Activated CD4-positive, alpha-beta memory T cell treated with anti-CD3 and anti-CD28 coated beads, Interleukin-2, amount 10 ng/mL, durations not matched to agents 7 days and 5 days (primary cell): ENCODE measurements at regions not wholly inside any gene's neighbourhood (a gene's known extent, or its start where the extent isn't known, plus 50 kb on each side); places are given as distances from the start of the nearest gene placed in this dataset.
"Not testable (repeated sequence)": the region's sequence is repeated elsewhere in the genome, so short reads cannot be mapped to it uniquely, and the experiment has no call there.

ENCODE experiments used
- CTCF ChIA-PET: fragments of 350-600 bp; sonication (Branson Sonifier 250); formaldehyde crosslinking; loops from one replicate; lab custom pipeline; 2021; ENCODE audit warnings: antibody characterized with exemption, inconsistent platforms; lab: Charles Lee
- POLR2A ChIA-PET: fragments of 350-600 bp; sonication (Branson Sonifier 250); formaldehyde crosslinking; loops from one replicate; lab custom pipeline; 2021; ENCODE audit warnings: antibody characterized with exemption; lab: Charles Lee
- DNase-seq: peaks from one replicate; pipeline ENCODE4 v3.0.0-alpha.2; 2020
- H3K27ac Mint-ChIP-seq: one replicate; pipeline ENCODE4 v1.8.0; 2021; ENCODE audit warnings: mild to moderate bottlenecking, mixed read lengths
- H3K27me3 Mint-ChIP-seq: one replicate; pipeline ENCODE4 v1.8.0; 2021; ENCODE audit warnings: mixed read lengths
- H3K36me3 Mint-ChIP-seq: one replicate; pipeline ENCODE4 v1.8.0; 2021; ENCODE audit warnings: low read depth, mixed read lengths
- H3K4me1 Mint-ChIP-seq: one replicate; pipeline ENCODE4 v1.8.0; 2021; ENCODE audit warnings: mixed read lengths
- H3K4me3 Mint-ChIP-seq: one replicate; pipeline ENCODE4 v1.8.0; 2021; ENCODE audit warnings: mild to moderate bottlenecking, mixed read lengths
- H3K9me3 Mint-ChIP-seq: one replicate; pipeline ENCODE4 v1.8.0; 2021; ENCODE audit warnings: mixed read lengths

- no peaks in the 10 kb centered on the region for H3K36me3 Mint-ChIP-seq
- ChIA-PET POLR2A (no interaction called here), CTCF (no interaction called here)
- peaks cover 2% of the 10 kb centered on the region for H3K9me3 Mint-ChIP-seq
- no peaks in the 10 kb centered on the region for H3K27me3 Mint-ChIP-seq
- H3K27ac Mint-ChIP-seq, result no peak overlapping the region
- H3K4me1 Mint-ChIP-seq, result no peaks in the 10 kb centered on the region
- no peak for DNase-seq
- no peak overlapping the region for H3K4me3 Mint-ChIP-seq
Measured at GRCh38 chr2:185954389-185954788, 215.8 kb downstream of the FSIP2 start.

- H3K27ac Mint-ChIP-seq, result no peak overlapping the region
- peaks cover 1% of the 10 kb centered on the region for H3K9me3 Mint-ChIP-seq
- ChIA-PET POLR2A (no interaction called here), CTCF (no interaction called here)
- no peaks in the 10 kb centered on the region for H3K4me1 Mint-ChIP-seq
- DNase-seq, result no peak
- no peaks in the 10 kb centered on the region for H3K27me3 Mint-ChIP-seq
- H3K36me3 Mint-ChIP-seq, result no peaks in the 10 kb centered on the region
- no peak overlapping the region for H3K4me3 Mint-ChIP-seq
Measured at GRCh38 chr2:185955050-185955449, 216.4 kb downstream of the FSIP2 start.

GRCh38 chr2:185967335-185967734, 228.7 kb downstream of the FSIP2 start:
- Mint-ChIP-seq H3K36me3 (no peaks in the 10 kb centered on the region), H3K27me3 (no peaks in the 10 kb centered on the region), H3K4me3 (no peak overlapping the region), H3K27ac (no peak overlapping the region), H3K9me3 (peaks cover 7% of the 10 kb centered on the region), H3K4me1 (no peaks in the 10 kb centered on the region)
- POLR2A ChIA-PET, result no interaction called here
- CTCF ChIA-PET, result no interaction called here
- DNase-seq, result no peak

- Mint-ChIP-seq H3K27me3 (no peaks in the 10 kb centered on the region), H3K9me3 (peaks cover 9% of the 10 kb centered on the region), H3K36me3 (no peaks in the 10 kb centered on the region), H3K27ac (no peak overlapping the region), H3K4me1 (no peaks in the 10 kb centered on the region), H3K4me3 (no peak overlapping the region)
- ChIA-PET CTCF (no interaction called here), POLR2A (no interaction called here)
- no peak for DNase-seq
Measured at GRCh38 chr2:185970148-185970852, 231.7 kb downstream of the FSIP2 start.

GRCh38 chr2:185978634-185979407, 240.2 kb downstream of the FSIP2 start:
- Mint-ChIP-seq H3K27me3 (no peaks in the 10 kb centered on the region), H3K4me3 (no peak overlapping the region), H3K27ac (no peak overlapping the region), H3K9me3 (no peaks in the 10 kb centered on the region), H3K4me1 (no peaks in the 10 kb centered on the region), H3K36me3 (no peaks in the 10 kb centered on the region)
- CTCF ChIA-PET, result no interaction called here
- POLR2A ChIA-PET, result no interaction called here
- DNase-seq, result no peak

GRCh38 chr2:185979546-185980071, 241.0 kb downstream of the FSIP2 start:
- ChIA-PET CTCF (no interaction called here), POLR2A (interaction anchor here (0.5 kb wide), 1 partner anchor 249 kb away, joined by 3 read pairs; no protein-coding TSS in a partner anchor)
- no peak overlapping the region for H3K27ac Mint-ChIP-seq
- no peaks in the 10 kb centered on the region for H3K9me3 Mint-ChIP-seq
- H3K36me3 Mint-ChIP-seq, result no peaks in the 10 kb centered on the region
- H3K27me3 Mint-ChIP-seq, result no peaks in the 10 kb centered on the region
- DNase-seq, result no peak
- H3K4me1 Mint-ChIP-seq, result no peaks in the 10 kb centered on the region
- no peak overlapping the region for H3K4me3 Mint-ChIP-seq

- ChIA-PET CTCF (no interaction called here), POLR2A (no interaction called here)
- DNase-seq, result no peak
- Mint-ChIP-seq H3K9me3 (no peaks in the 10 kb centered on the region), H3K36me3 (no peaks in the 10 kb centered on the region), H3K4me3 (no peak overlapping the region), H3K4me1 (no peaks in the 10 kb centered on the region), H3K27ac (no peak overlapping the region), H3K27me3 (no peaks in the 10 kb centered on the region)
Measured at GRCh38 chr2:185980944-185981343, 242.3 kb downstream of the FSIP2 start.

GRCh38 chr2:185984670-185985069, 246.1 kb downstream of the FSIP2 start:
- Mint-ChIP-seq H3K4me3 (no peak overlapping the region), H3K4me1 (no peaks in the 10 kb centered on the region), H3K27me3 (no peaks in the 10 kb centered on the region), H3K27ac (no peak overlapping the region), H3K36me3 (no peaks in the 10 kb centered on the region), H3K9me3 (no peaks in the 10 kb centered on the region)
- POLR2A ChIA-PET, result no interaction called here
- CTCF ChIA-PET, result no interaction called here
- DNase-seq, result no peak

GRCh38 chr2:185988907-185989306, 250.3 kb downstream of the FSIP2 start:
- POLR2A ChIA-PET, H3K27ac Mint-ChIP-seq, CTCF ChIA-PET, H3K27me3 Mint-ChIP-seq, H3K36me3 Mint-ChIP-seq, H3K4me1 Mint-ChIP-seq, H3K4me3 Mint-ChIP-seq, H3K9me3 Mint-ChIP-seq, DNase-seq: not testable (repeated sequence)

- no peaks in the 10 kb centered on the region for H3K4me1 Mint-ChIP-seq
- CTCF ChIA-PET, result no interaction called here
- no peak overlapping the region for H3K27ac Mint-ChIP-seq
- H3K9me3 Mint-ChIP-seq, result no peaks in the 10 kb centered on the region
- DNase-seq, result no peak
- no peaks in the 10 kb centered on the region for H3K27me3 Mint-ChIP-seq
- POLR2A ChIA-PET, result no interaction called here
- no peak overlapping the region for H3K4me3 Mint-ChIP-seq
- H3K36me3 Mint-ChIP-seq, result no peaks in the 10 kb centered on the region
Measured at GRCh38 chr2:185990861-185991525, 252.4 kb downstream of the FSIP2 start.

- Mint-ChIP-seq H3K27ac (no peak overlapping the region), H3K27me3 (no peaks in the 10 kb centered on the region), H3K4me1 (no peaks in the 10 kb centered on the region), H3K36me3 (no peaks in the 10 kb centered on the region), H3K4me3 (no peak overlapping the region), H3K9me3 (no peaks in the 10 kb centered on the region)
- CTCF ChIA-PET, result no interaction called here
- POLR2A ChIA-PET, result no interaction called here
- no peak for DNase-seq
Measured at GRCh38 chr2:185998562-185999070, 260.0 kb downstream of the FSIP2 start.

- H3K4me3 Mint-ChIP-seq, result no peak overlapping the region
- no peak overlapping the region for H3K27ac Mint-ChIP-seq
- CTCF ChIA-PET, result no interaction called here
- peaks cover 3% of the 10 kb centered on the region for H3K9me3 Mint-ChIP-seq
- no peaks in the 10 kb centered on the region for H3K36me3 Mint-ChIP-seq
- H3K27me3 Mint-ChIP-seq, result no peaks in the 10 kb centered on the region
- POLR2A ChIA-PET, result no interaction called here
- no peak for DNase-seq
- no peaks in the 10 kb centered on the region for H3K4me1 Mint-ChIP-seq
Measured at GRCh38 chr2:186009341-186009740, 270.7 kb downstream of the FSIP2 start.

- no peak overlapping the region for H3K27ac Mint-ChIP-seq
Measured at GRCh38 chr2:186017278-186017677, 278.7 kb downstream of the FSIP2 start.

More at GRCh38 chr2:186017278-186017677, 278.7 kb downstream of the FSIP2 start:
- Mint-ChIP-seq H3K4me3 (no peak overlapping the region), H3K4me1 (no peaks in the 10 kb centered on the region), H3K36me3 (no peaks in the 10 kb centered on the region), H3K9me3 (peaks cover 6% of the 10 kb centered on the region), H3K27me3 (no peaks in the 10 kb centered on the region)
- ChIA-PET CTCF (no interaction called here), POLR2A (no interaction called here)
- no peak for DNase-seq
